Inflammatory macrophage treated with lipopolysaccharide for 4 hours (primary cell): ENCODE measurements at regions not wholly inside any gene's neighbourhood (a gene's known extent, or its start where the extent isn't known, plus 50 kb on each side); places are given as distances from the start of the nearest gene placed in this dataset.
"Not testable (repeated sequence)": the region's sequence is repeated elsewhere in the genome, so short reads cannot be mapped to it uniquely, and the experiment has no call there.

ENCODE experiments used
- DNase-seq: peaks from one replicate; pipeline ENCODE4 v3.0.0-alpha.2; 2020

DNA sequence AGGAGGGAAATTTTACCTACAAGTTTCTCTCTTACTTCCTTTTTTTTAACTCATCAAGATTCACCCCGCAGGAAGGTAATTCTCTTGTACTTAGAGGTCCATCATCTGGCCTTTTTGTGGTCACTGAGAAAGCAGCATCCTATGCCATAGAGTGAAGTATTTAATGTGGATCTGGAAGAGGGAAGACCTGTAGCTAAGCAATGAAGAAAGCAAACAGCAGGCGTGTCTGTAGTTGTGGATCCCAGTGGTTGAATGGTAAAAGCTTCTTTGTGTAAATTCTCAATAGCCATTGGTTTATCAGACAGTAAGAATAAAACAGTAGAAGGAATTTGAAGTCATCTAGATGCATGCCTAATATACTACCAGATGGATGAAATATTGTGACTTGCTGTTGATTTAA lies 196.4 kb downstream of the ANKRD7 start:
- DNase-seq, result no peak

DNA sequence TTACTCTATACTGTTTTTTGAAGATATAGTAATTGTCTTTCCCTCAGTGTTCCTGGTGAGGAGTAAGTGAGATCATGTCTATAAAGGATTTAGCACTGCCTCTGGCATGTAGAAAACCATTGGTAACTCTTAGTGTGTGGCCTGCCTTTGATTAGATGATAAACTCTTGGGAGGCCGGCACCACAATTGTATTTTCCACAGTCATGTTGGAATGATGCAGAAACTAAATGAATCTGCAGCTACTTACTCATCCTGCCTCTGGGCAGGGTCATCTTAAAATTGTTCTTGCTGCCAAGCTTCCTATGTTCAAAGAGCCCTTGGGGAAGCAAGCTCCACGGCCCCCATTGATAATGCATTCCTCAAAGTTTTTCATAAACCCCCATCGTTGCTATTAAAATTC lies 204.6 kb downstream of the ANKRD7 start:
- no peak for DNase-seq

DNA sequence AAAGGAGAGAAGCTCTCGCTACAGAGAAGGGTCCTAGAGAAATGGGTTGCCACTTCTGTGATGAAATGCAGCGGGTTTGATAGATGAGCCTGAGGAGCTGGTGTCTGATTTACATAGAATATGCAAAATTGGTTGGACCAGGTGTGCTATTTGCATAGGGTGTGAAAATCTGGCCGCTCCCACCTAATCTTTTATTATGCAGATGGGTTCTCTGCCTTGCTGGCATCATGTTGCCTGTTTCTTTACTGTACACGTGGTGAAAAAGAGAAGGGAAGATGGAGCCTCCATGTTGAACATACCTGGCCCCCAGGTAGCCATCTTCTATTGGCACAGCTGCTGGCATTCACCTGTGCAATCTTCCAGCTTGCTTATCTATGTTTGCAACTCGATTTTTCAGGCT lies 212.2 kb downstream of the ANKRD7 start:
- DNase-seq, result no peak

DNA sequence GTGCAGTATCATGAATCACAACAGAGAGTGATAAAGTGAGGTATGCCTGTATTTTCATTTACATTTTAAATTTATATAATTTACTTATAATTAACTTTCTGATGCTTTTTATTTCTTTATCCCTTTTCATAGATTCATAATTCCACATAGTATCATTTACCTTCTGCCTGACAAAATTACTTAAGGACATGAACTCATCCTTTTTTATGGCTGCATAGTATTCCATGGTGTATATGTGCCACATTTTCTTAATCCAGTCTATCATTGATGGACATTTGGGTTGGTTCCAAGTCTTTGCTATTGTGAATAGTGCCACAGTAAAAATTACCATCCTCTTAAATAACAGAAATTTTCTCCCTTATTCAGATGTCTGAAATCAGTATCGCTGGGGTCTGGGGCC lies 224.5 kb downstream of the ANKRD7 start:
- not testable (repeated sequence) for DNase-seq

DNA sequence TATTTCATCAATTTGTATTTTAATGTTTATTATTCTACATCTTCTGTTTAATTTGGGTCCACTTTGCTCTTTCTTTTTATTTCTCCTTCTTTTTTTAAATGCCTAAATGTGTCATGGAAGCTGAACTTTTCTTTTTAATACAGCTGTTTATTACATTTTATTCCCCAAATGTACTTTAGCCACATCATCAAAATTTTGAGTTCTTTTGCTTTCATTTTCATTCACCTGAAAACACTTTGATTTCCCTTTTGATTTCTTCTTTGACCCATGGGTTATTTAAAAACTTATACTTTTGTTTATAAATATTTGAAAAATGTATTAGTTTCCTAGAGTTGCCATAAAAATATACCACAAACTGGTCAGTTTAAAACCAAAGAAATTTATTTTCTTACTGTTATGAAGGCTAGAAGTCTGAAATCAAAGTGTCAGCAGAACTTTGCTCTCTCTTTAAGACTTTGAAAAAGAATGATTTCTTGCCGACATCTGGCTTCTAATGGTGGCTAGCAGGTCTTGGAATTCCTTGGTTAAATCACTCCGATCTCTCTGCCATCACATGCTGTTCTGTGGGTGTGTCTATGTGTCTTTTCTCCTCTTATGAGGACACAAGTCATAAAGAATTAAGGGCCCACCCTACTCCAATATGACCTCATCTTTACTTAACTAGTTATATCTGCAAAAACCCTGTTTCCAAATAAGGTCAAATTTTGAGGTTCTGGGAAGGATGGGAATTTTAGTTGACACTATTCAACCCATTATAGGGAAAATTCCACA lies 225.5 kb downstream of the ANKRD7 start:
- DNase-seq, result no peak

DNA sequence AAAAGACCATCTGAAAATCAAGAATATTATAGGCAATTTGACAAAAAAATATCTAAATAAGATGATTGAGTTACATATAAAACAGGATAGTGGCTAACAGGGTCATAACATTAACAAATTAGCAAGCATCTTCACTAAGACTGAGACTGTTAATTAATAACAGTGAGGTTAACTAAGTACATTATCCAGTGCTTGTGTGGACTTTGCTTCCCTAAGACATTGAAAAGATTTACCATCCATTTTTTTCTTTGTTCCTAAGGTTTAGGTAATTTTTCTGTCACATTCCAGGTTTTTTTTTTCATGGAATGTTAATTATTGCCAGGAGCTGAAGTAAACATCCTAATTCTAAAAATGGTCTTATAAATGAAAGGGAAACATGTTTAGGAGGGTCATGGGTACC lies 227.6 kb downstream of the ANKRD7 start:
- no peak for DNase-seq

DNA sequence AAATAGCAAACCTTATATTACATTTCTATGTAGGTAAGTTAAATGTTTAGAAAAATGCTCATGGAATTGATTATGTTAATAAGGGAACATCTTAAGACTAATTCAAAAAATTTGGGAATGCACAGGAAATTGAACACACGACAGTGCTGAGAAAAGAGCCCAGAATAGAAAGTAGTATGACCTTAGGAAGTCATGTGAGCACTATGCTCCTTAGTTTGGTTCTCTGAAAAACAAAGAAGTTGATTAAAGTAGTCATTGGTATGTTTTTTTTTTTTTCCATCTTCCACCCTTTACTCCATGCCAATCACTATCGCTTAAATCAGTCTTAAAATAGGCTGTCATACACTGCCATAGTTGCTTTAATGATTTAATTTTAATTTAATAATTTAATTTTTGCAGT lies 242.9 kb downstream of the ANKRD7 start:
- no peak for DNase-seq

DNA sequence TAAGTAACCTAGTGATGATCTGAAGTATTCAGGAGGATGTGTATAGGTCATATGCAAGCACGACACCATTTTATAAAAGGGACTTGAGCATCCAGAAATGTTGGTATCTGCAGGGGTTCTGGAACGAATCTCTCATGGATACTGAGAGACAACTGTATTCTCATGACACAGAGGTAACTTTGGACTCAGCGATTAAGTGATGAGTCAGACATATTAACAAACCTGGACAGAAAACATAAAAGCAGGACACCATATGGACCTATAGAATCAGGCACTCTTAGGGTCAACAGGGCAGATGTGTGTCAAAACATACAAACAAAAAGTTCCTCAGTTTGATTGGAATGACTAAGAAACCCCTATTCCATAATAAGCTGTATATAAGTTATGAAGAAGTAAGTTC lies 248.1 kb downstream of the ANKRD7 start:
- no peak for DNase-seq

DNA sequence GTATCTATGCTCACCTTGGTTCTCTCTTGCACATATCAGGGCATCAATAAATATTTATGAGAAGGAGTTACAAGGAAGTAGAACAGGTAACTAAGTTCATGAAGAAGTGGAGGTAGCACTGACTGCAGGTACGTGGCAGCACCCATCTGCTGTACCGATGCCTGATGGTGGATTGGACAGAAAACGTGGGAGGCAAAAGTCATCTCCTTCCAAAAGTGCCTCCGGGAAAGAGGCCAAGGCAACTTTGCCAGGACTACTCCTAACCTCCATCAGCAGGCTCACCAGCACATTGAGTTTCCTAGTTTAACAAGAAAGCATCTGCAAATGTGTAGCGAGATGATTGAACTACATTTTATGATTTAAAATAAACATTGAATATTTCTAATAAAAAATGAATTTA lies 248.8 kb downstream of the ANKRD7 start:
- no peak for DNase-seq

DNA sequence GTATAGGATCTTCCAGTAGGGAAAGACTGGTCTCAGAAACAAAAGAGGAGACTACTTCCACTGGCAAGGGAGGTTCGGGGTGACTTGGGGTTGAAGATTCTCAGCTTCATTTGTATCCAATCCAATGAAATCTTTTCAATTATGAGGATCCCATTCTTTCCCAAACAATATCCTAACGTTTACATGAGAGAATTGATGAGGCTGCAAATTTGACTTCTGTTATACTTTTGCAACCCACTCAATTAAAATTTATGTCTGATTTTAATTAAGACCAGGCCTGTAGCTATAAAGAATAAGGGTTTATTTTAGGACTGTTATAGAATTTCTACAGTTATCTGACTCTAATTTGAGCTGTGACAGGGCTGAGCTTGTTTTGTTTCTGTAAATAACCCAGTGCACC lies 251.5 kb downstream of the ANKRD7 start:
- no peak for DNase-seq

DNA sequence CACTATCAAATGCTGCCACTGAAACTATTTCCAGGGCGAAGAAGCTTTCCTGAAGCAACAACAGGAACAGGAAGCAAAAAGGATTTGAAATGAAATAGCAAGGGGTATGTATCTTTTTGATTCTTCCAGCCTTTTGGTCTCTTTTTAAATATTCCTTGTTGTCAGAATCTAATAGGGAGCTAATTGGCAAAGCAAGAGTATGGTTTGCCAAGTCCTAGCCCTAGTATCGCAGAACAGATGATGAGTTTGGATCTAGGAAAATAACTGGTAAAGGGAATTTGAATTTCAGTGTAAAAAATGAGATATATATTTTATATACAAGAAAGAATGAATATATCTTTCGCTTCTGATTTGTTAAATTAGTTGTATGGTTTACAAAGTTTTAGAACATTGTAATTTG lies 252.5 kb downstream of the ANKRD7 start:
- DNase-seq, result no peak

DNA sequence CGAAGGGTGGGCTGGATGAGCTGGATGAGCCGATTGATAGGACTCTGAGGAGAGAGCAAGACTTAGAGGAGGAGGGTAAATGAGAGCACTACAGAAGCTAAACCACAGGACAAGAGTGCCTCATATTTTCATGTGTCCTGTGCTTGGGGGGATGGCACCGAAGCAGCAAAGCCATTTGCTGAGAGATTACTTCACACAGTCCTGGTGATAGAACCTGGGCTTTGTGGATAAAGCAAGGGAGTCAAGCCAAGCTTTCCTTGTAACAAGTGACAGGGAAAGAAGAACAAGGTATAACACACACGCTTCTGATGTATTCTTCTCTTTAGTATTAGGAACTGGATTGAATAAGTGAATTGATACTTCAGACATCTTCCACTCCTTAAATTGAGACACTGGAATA lies 253.7 kb downstream of the ANKRD7 start:
- no peak for DNase-seq

DNA sequence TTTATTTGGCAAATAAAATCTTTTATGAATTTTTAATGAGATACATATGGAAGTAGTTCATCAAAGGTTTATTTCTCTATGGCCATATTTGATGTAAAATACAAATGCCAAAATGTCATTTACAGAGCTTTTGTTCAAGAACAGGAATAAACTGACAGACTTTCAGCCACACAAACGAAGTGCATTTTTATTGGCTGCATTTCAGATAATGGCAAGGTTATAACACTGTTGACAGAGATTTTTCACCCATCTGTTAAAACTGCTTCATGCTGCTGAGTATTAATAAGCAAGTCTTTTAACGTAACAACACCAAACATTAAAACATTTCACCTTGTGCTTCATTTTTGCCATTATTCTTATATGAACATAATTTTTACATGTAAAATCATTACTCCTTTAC lies 254.4 kb downstream of the ANKRD7 start:
- DNase-seq, result no peak

DNA sequence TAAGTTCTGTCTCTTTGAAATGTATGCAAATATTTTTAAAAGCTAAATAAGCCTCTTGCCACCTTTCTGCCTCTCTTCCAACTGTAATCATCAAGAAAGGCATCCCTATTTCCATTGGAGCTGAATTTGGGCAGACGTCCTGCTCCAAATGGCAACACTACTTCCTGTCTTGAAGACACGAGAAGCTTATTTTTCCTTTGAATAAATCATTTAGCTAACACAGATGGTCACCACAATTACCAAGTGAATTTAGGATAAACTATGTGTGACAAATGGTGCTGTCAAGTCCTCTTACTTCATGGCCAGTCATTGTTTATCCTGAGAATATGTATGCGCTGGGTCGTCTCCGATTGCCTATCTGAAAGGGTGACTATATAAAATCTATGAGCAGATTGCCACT lies 268.0 kb downstream of the ANKRD7 start:
- no peak for DNase-seq

DNA sequence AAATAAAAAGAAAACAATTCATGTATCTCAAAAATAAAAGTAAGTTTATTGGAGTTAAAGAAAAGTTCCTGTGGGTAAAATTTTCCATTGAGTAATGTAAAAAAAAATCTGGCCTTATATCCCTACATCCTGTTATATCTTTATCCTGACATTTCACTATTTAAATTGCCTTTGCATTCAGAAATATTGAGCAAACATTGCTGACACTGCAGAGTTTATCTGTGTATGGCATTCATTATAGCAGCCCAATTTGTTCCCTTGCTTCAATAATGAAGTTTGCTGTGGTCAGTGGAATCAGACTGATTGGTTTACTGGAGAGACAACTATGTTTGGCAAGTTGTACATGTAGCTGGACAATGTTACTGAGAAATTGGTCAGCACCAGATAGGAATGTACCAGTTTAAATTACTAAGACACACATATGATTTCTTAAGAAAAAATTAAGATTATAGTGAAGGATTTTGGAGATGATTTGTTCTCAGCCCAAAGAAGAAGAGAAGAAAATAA lies 271.7 kb downstream of the ANKRD7 start:
- DNase-seq, result no peak

DNA sequence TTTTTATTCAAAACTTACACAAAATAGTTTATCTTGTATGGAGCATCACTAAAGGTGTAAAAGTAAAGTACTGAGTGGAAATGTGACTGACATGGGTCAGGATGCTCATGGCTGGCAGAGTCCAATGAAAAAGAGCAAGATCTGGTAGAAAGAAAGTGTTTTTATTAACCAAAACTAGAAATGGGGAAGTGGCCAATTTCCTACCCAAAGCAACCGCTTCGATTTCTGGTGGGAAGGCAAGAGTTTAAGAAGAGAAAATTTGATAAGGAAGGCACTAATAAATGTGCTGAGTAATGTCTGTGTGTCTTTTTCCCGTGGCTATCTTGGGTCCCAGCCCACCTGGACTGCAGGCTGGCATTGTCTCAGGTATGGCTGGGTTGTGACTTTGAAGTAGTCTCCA lies 277.7 kb downstream of the ANKRD7 start:
- no peak for DNase-seq

DNA sequence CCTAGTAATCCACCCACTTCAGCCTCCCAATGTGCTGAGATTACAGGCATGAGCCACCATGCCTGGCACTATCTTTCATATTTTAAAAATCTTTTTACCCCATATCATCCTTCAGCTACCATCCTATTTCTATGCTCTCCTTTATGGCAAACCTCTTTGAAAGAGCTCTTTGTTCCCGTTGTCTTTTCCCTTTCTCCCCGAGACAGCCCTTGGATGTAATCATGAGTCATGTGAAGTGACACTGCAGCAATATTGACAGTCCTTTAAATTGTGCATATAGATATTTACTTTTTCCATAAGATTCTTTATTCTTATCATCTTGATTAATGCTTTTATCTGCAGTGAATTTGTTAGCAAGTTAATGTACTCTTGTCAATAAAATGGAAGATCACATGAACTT lies 286.6 kb downstream of the ANKRD7 start:
- DNase-seq, result no peak

DNA sequence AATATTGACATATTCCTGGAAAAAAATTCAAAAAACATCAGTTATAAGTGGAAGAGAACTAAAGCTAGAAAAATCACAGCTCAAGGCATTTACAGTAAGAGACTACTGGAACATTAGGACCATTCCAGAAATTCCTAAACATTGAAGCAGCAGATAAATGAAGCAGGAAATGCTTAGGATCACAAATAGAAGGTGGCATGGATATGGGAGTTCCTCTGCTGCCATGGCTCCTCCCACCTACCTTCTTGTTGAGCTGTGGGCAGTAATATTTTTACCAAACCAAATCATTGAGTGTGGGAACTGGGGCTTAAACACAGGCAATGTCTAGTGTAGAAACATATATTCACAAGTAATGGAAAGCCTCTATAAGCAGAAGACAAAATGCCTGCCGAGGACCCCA lies 292.8 kb downstream of the ANKRD7 start:
- no peak for DNase-seq

DNA sequence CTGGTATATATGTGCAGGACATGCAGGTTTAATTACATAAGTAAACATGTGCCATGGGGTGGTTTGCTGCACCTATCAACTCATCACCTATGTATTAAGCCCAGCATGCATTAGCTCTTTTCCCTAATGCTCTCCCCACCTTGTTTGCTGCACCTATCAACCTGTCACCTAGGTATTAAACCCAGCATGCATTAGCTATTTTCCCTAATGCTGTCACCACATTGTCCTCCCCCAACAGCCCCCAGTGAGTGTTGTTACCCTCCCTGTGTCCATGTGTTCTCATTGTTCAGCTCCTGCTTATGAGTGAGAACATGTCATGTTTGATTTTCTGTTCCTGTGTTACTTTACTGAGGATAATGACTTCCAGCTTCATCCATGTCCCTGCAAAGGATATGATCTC lies 300.5 kb downstream of the ANKRD7 start:
- no peak for DNase-seq

DNA sequence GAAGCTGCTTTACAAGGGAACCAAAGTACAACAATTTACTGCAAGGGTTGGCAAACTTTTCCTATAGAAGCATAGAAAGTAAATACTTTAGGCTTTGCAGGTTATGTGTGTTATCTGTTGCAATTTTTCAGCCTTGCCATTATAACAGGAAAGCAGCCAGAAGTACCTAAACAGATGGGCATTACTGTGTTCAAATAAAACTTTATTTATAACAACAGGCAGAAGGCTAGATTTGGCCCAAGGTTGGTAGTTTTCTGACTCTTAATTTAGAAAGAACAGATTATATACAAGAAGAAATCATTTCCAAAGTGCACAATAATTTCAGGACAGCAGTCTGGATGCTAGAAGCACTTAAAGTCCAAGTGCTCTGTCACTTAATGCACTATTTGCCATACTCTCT lies 307.1 kb downstream of the ANKRD7 start:
- DNase-seq, result no peak

DNA sequence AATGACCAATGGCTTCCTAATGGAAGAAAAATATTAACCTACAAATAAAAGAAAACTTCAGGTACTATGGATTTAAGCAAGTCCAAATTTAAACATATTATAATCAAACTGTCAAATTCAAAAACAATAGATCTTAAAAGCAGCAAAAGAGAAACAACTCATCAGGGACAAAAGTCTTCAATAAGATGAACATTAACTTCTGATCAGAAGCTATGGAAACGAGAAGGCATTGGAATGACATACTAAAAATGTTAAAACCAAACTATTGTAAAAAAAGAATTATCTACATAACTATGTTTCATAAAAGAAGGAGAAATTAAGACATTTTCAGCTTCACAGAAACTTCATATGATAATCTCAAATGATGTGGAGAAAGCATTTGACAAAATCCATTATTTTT lies 334.7 kb downstream of the ANKRD7 start:
- no peak for DNase-seq

DNA sequence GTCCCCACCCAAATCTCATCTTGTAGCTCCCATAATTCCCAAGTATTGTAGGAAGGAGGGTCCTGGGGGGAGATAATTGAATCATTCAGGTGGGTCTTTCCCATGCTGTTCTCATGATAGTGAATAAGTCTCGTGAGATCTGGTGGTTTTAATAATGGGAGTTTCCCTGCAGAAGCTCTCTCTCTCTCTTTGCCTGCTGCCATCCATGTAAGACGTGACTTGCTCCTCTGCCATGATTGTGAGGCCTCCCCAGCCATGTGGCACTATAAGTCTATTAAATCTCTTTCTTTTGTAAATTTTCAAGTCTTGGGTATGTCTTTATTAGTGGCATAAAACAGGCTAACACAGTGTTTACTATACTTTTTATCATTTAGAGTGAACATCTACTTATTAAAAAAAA lies 338.8 kb downstream of the ANKRD7 start:
- no peak for DNase-seq

DNA sequence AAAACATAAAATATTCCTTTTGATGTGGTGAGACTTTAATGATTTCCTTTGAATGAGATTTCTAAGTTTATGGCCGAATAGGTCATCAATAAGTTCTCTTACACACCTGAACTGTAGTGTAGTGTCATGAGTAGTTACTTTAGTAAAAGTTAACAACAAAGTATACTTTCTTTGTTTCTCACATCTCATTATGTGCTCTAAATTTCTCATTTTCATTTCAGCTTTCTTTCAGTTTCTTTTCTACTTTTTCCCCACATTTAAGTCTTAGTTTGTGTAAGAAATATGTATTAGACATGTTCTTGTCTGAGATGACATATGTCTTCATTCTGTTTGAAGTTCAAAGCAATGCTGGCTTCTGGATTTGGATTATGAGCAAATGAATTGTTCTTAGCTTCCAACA lies 348.1 kb downstream of the ANKRD7 start:
- no peak for DNase-seq

DNA sequence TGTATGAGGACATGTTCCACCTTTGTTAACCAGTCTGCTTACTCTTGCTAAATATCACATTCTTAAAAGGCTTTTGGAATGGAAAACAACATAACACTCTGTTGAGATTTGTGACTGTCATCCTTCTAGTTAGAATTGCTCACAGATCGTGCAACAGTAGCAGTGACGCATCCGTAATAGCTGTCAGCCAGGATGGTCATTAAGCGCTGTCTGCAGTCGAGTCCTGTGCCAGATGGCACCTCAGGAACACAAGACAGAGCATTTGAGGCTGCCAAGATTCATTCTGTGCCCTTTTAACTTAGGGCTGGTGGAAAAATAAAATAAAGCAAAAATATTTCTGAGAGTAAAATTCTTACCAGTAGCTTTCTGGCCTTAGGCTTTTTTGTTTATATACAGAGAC lies 348.6 kb downstream of the ANKRD7 start:
- no peak for DNase-seq

DNA sequence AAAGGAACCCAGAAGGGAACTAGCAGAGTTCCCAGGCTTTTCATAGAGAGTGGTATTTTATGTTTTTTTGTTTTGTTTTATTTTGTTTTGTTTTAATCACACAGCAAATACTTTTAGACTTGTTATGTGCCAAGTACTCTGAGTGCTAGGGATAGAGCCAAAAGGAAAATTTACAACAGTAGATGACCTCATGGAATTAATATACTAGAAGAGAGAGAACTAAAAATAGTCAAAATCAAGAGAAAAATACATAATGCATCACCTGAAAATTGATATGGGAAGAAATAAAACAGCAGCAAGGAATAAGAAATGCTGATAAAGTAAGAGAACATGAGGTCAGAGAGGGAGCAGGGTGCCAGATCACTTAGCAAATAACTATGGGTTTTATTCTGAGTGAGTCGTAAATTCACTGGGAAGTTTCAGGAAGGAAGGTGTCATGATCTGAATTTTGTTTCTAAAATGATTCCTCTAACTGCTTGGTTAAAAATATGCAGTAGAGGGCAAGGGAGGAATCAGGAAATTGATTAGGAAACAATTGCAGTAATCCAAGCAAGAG lies 351.0 kb downstream of the ANKRD7 start:
- DNase-seq, result no peak
